NOMO-1 treated with DMSO at 0.1 percent for 48 hours (cell line): ENCODE measurements at regions not wholly inside any gene's neighbourhood (a gene's known extent, or its start where the extent isn't known, plus 50 kb on each side); places are given as distances from the start of the nearest gene placed in this dataset.

Source experiments
- DNase-seq: peaks from one replicate; lab custom pipeline; 2025; ENCODE audit not compliant: unreplicated experiment; lab: John Stamatoyannopoulos, UW

GRCh38 chr3:13174011-13174802 is 101.0 kb upstream of the IQSEC1 start:
- no peak for DNase-seq

- DNase-seq: no peak
These were observed 100.0 kb upstream of the IQSEC1 start for GRCh38 chr3:13173186-13173585.

GRCh38 chr3:13172644-13173013 is 99.4 kb upstream of the IQSEC1 start:
- no peak for DNase-seq

GRCh38 chr3:13171704-13172643 is 98.7 kb upstream of the IQSEC1 start:
- DNase-seq: no peak

- DNase-seq: no peak
These were observed 97.1 kb upstream of the IQSEC1 start for GRCh38 chr3:13170317-13170716.

- no peak for DNase-seq
These were observed 95.2 kb upstream of the IQSEC1 start for GRCh38 chr3:13168391-13168790.

GRCh38 chr3:13167829-13168228 is 94.6 kb upstream of the IQSEC1 start:
- no peak for DNase-seq

- DNase-seq: no peak
These were observed 94.0 kb upstream of the IQSEC1 start for GRCh38 chr3:13167064-13167743.

- no peak for DNase-seq
These were observed 93.2 kb upstream of the IQSEC1 start for GRCh38 chr3:13166243-13167063.

- DNase-seq: no peak
These were observed 92.3 kb upstream of the IQSEC1 start for GRCh38 chr3:13165576-13165975.

- DNase-seq: no peak
These were observed 91.8 kb upstream of the IQSEC1 start for GRCh38 chr3:13164893-13165492.

- DNase-seq: no peak
These were observed 90.7 kb upstream of the IQSEC1 start for GRCh38 chr3:13163848-13164382.

- DNase-seq: no peak
These were observed 89.5 kb upstream of the IQSEC1 start for GRCh38 chr3:13162549-13163320.

GRCh38 chr3:13161771-13162535 is 88.7 kb upstream of the IQSEC1 start:
- DNase-seq: no peak

GRCh38 chr3:13161021-13161759 is 88.0 kb upstream of the IQSEC1 start:
- no peak for DNase-seq

- no peak for DNase-seq
These were observed 87.4 kb upstream of the IQSEC1 start for GRCh38 chr3:13160619-13161018.

- DNase-seq: no peak
These were observed 86.7 kb upstream of the IQSEC1 start for GRCh38 chr3:13159890-13160289.

GRCh38 chr3:13158871-13159270 is 85.6 kb upstream of the IQSEC1 start:
- no peak for DNase-seq
